Femur (tissue), 1 donor: ENCODE measurements at regions not wholly inside any gene's neighbourhood (a gene's known extent, or its start where the extent isn't known, plus 50 kb on each side); places are given as distances from the start of the nearest gene placed in this dataset.
"Not testable (repeated sequence)": the region's sequence is repeated elsewhere in the genome, so short reads cannot be mapped to it uniquely, and the experiment has no call there.

Experiments used
- DNase-seq: peaks from one replicate; pipeline ENCODE4 v3.0.0-alpha.2; 2017

GRCh38 chr6:16902502-16902901, 141.2 kb upstream of the ATXN1 start:
- no peak for DNase-seq

- peak; percentile 60 for DNase-seq
Observed at GRCh38 chr6:16901782-16902181, 140.5 kb upstream of the ATXN1 start.

GRCh38 chr6:16901306-16901705, 140.0 kb upstream of the ATXN1 start:
- DNase-seq, result no peak

- DNase-seq, result no peak
Observed at GRCh38 chr6:16898640-16899396, 137.6 kb upstream of the ATXN1 start.

GRCh38 chr6:16897669-16898068, 136.4 kb upstream of the ATXN1 start:
- no peak for DNase-seq

- no peak for DNase-seq
Observed at GRCh38 chr6:16894301-16894700, 133.0 kb upstream of the ATXN1 start.

GRCh38 chr6:16891110-16891509, 129.8 kb upstream of the ATXN1 start:
- DNase-seq, result not testable (repeated sequence)

GRCh38 chr6:16885411-16886160, 124.3 kb upstream of the ATXN1 start:
- DNase-seq, result no peak

GRCh38 chr6:16884526-16884925, 123.3 kb upstream of the ATXN1 start:
- DNase-seq, result no peak

GRCh38 chr6:16883414-16883813, 122.2 kb upstream of the ATXN1 start:
- DNase-seq, result no peak

- no peak for DNase-seq
Observed at GRCh38 chr6:16882230-16882629, 121.0 kb upstream of the ATXN1 start.

GRCh38 chr6:16876852-16877251, 115.6 kb upstream of the ATXN1 start:
- not testable (repeated sequence) for DNase-seq

GRCh38 chr6:16876201-16876600, 114.9 kb upstream of the ATXN1 start:
- no peak for DNase-seq

- no peak for DNase-seq
Observed at GRCh38 chr6:16873698-16874097, 112.4 kb upstream of the ATXN1 start.

GRCh38 chr6:16872543-16873235, 111.4 kb upstream of the ATXN1 start:
- no peak for DNase-seq

- no peak for DNase-seq
Observed at GRCh38 chr6:16871047-16871446, 109.8 kb upstream of the ATXN1 start.

- no peak for DNase-seq
Observed at GRCh38 chr6:16868968-16869367, 107.7 kb upstream of the ATXN1 start.

- DNase-seq, result no peak
Observed at GRCh38 chr6:16857969-16858592, 96.8 kb upstream of the ATXN1 start.

- DNase-seq, result no peak
Observed at GRCh38 chr6:16855460-16855859, 94.2 kb upstream of the ATXN1 start.

- no peak for DNase-seq
Observed at GRCh38 chr6:16854986-16855385, 93.7 kb upstream of the ATXN1 start.

GRCh38 chr6:16852671-16853070, 91.4 kb upstream of the ATXN1 start:
- no peak for DNase-seq

- no peak for DNase-seq
Observed at GRCh38 chr6:16851758-16852157, 90.5 kb upstream of the ATXN1 start.

GRCh38 chr6:16851044-16851540, 89.8 kb upstream of the ATXN1 start:
- DNase-seq, result no peak
